HepG2 (cell line): ENCODE measurements at regions not wholly inside any gene's neighbourhood (a gene's known extent, or its start where the extent isn't known, plus 50 kb on each side); places are given as distances from the start of the nearest gene placed in this dataset.

Experiments used
- BATF2 ChIP-seq: sonication (generic); formaldehyde crosslinking; IDR thresholded peaks from 2 replicates; pipeline ENCODE4 v1.8.0; 2022; ENCODE audit warnings: mild to moderate bottlenecking, missing genetic modification reagents, moderate library complexity
- HDAC2 ChIP-seq: sonication (generic); formaldehyde crosslinking; IDR thresholded peaks from 2 replicates; pipeline ENCODE4 v1.4.0; 2020; ENCODE audit warnings: missing genetic modification reagents
- HNRNPLL ChIP-seq: fragments of 200-400 bp; formaldehyde crosslinking; IDR thresholded peaks from 2 replicates; pipeline ENCODE4 v1.6.1; 2017; ENCODE audit warnings: mild to moderate bottlenecking, low read depth, low read length; ENCODE audit not compliant: poor library complexity, severe bottlenecking
- HOXA5 ChIP-seq: sonication (generic); formaldehyde crosslinking; IDR thresholded peaks from 2 replicates; pipeline ENCODE4 v1.4.0; 2020; ENCODE audit warnings: missing genetic modification reagents
- KAT8 ChIP-seq: IDR thresholded peaks from 2 replicates; pipeline ENCODE4 v1.6.1; 2016; ENCODE audit warnings: missing genetic modification reagents, missing compliant biosample characterization
- KDM3A ChIP-seq: IDR thresholded peaks from 2 replicates; pipeline ENCODE4 v1.6.1; 2018; ENCODE audit warnings: low read depth, missing compliant biosample characterization
- KLF16 ChIP-seq, 2 experiments: sonication (generic) in 1 of 2; formaldehyde crosslinking in 1 of 2; IDR thresholded peaks; 2 replicates each; pipeline versions ENCODE4 v1.6.1 to v1.8.0; 2016 to 2023; ENCODE audit warnings: missing genetic modification reagents in 2 of 2, missing compliant biosample characterization in 1 of 2
- MAX ChIP-seq: IDR thresholded peaks from 2 replicates; pipeline ENCODE4 v1.6.1; 2012; ENCODE audit warnings: inconsistent platforms
- SIN3B ChIP-seq: fragments of 150-350 bp; IDR thresholded peaks from 2 replicates; pipeline ENCODE4 v1.6.1; 2014; ENCODE audit warnings: low read length
- ZMYM3 ChIP-seq: sonication (generic); formaldehyde crosslinking; IDR thresholded peaks from 2 replicates; pipeline ENCODE4 v1.5.1; 2020; ENCODE audit warnings: mild to moderate bottlenecking, missing genetic modification reagents
- ZNF230 ChIP-seq: sonication (generic); formaldehyde crosslinking; IDR thresholded peaks from 2 replicates; pipeline ENCODE4 v1.4.0; 2020; ENCODE audit warnings: mild to moderate bottlenecking, missing genetic modification reagents
- ZNF263 ChIP-seq: sonication (generic); formaldehyde crosslinking; IDR thresholded peaks from 2 replicates; pipeline ENCODE4 v1.4.0; 2020; ENCODE audit warnings: missing genetic modification reagents
- ZNF562 ChIP-seq: sonication (generic); formaldehyde crosslinking; IDR thresholded peaks from 2 replicates; pipeline ENCODE4 v1.8.0; 2022; ENCODE audit warnings: missing genetic modification reagents, borderline replicate concordance
- ZNF746 ChIP-seq: sonication (generic); formaldehyde crosslinking; IDR thresholded peaks from 2 replicates; pipeline ENCODE4 v1.8.0; 2022; ENCODE audit warnings: mild to moderate bottlenecking, missing genetic modification reagents
- ZNF816 ChIP-seq: sonication (generic); formaldehyde crosslinking; IDR thresholded peaks from 2 replicates; pipeline ENCODE4 v1.8.0; 2022; ENCODE audit warnings: missing genetic modification reagents, mild to moderate bottlenecking, borderline replicate concordance
- TF ChIP-seq, protein P1 (sequence below): sonication (generic); formaldehyde crosslinking; IDR thresholded peaks from 2 replicates; pipeline ENCODE4 v1.5.1; 2020; ENCODE audit warnings: missing genetic modification reagents, mild to moderate bottlenecking, borderline replicate concordance
- TF ChIP-seq, protein P2 (sequence below): sonication (generic); formaldehyde crosslinking; IDR thresholded peaks from 2 replicates; pipeline ENCODE4 v1.5.1; 2020; ENCODE audit warnings: mild to moderate bottlenecking, missing genetic modification reagents, borderline replicate concordance
- TF ChIP-seq, protein P3 (sequence below): IDR thresholded peaks from 2 replicates; pipeline ENCODE4 v1.6.1; 2012; ENCODE audit warnings: low read length, improper control_type of control experiment

GRCh38 chr9:129459547-129460322 is 161.2 kb downstream of the C9orf50 start (continued):
- TF ChIP-seq, protein P1, sequence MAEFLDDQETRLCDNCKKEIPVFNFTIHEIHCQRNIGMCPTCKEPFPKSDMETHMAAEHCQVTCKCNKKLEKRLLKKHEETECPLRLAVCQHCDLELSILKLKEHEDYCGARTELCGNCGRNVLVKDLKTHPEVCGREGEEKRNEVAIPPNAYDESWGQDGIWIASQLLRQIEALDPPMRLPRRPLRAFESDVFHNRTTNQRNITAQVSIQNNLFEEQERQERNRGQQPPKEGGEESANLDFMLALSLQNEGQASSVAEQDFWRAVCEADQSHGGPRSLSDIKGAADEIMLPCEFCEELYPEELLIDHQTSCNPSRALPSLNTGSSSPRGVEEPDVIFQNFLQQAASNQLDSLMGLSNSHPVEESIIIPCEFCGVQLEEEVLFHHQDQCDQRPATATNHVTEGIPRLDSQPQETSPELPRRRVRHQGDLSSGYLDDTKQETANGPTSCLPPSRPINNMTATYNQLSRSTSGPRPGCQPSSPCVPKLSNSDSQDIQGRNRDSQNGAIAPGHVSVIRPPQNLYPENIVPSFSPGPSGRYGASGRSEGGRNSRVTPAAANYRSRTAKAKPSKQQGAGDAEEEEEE (CRISPR knock-in tag): no peak
- 0 out of 2 replicates have a peak, but pooled peaks have one; percentile 19 for TF ChIP-seq MAX
- TF ChIP-seq ZNF263 (CRISPR knock-in tag): peak; percentile 95
- TF ChIP-seq, protein P2, sequence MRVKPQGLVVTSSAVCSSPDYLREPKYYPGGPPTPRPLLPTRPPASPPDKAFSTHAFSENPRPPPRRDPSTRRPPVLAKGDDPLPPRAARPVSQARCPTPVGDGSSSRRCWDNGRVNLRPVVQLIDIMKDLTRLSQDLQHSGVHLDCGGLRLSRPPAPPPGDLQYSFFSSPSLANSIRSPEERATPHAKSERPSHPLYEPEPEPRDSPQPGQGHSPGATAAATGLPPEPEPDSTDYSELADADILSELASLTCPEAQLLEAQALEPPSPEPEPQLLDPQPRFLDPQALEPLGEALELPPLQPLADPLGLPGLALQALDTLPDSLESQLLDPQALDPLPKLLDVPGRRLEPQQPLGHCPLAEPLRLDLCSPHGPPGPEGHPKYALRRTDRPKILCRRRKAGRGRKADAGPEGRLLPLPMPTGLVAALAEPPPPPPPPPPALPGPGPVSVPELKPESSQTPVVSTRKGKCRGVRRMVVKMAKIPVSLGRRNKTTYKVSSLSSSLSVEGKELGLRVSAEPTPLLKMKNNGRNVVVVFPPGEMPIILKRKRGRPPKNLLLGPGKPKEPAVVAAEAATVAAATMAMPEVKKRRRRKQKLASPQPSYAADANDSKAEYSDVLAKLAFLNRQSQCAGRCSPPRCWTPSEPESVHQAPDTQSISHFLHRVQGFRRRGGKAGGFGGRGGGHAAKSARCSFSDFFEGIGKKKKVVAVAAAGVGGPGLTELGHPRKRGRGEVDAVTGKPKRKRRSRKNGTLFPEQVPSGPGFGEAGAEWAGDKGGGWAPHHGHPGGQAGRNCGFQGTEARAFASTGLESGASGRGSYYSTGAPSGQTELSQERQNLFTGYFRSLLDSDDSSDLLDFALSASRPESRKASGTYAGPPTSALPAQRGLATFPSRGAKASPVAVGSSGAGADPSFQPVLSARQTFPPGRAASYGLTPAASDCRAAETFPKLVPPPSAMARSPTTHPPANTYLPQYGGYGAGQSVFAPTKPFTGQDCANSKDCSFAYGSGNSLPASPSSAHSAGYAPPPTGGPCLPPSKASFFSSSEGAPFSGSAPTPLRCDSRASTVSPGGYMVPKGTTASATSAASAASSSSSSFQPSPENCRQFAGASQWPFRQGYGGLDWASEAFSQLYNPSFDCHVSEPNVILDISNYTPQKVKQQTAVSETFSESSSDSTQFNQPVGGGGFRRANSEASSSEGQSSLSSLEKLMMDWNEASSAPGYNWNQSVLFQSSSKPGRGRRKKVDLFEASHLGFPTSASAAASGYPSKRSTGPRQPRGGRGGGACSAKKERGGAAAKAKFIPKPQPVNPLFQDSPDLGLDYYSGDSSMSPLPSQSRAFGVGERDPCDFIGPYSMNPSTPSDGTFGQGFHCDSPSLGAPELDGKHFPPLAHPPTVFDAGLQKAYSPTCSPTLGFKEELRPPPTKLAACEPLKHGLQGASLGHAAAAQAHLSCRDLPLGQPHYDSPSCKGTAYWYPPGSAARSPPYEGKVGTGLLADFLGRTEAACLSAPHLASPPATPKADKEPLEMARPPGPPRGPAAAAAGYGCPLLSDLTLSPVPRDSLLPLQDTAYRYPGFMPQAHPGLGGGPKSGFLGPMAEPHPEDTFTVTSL: no peak
- TF ChIP-seq BATF2: no peak
- no peak for TF ChIP-seq KAT8 (CRISPR knock-in tag)
- TF ChIP-seq HOXA5 (CRISPR knock-in tag): 0 out of 2 replicates have a peak, but pooled peaks have one; percentile 13
- peak; percentile 8 for TF ChIP-seq HNRNPLL
- TF ChIP-seq ZMYM3 (CRISPR knock-in tag): peak; percentile 88
- TF ChIP-seq ZNF230 (CRISPR knock-in tag): peak; percentile 52; the same call in 1 of the 2 replicates
- no peak for TF ChIP-seq SIN3B
- no peak for TF ChIP-seq ZNF562
- TF ChIP-seq KLF16 (CRISPR knock-in tag; IDR thresholded peaks at IDR 0.05): no peak
- TF ChIP-seq ZNF816: peak; percentile 4; the same call in 1 of the 2 replicates
- peak; percentile 42 for TF ChIP-seq HDAC2 (CRISPR knock-in tag)
- TF ChIP-seq ZNF746 (CRISPR knock-in tag): 0 out of 2 replicates have a peak, but pooled peaks have one; percentile 62
- no peak for TF ChIP-seq KDM3A
- TF ChIP-seq, protein P3, sequence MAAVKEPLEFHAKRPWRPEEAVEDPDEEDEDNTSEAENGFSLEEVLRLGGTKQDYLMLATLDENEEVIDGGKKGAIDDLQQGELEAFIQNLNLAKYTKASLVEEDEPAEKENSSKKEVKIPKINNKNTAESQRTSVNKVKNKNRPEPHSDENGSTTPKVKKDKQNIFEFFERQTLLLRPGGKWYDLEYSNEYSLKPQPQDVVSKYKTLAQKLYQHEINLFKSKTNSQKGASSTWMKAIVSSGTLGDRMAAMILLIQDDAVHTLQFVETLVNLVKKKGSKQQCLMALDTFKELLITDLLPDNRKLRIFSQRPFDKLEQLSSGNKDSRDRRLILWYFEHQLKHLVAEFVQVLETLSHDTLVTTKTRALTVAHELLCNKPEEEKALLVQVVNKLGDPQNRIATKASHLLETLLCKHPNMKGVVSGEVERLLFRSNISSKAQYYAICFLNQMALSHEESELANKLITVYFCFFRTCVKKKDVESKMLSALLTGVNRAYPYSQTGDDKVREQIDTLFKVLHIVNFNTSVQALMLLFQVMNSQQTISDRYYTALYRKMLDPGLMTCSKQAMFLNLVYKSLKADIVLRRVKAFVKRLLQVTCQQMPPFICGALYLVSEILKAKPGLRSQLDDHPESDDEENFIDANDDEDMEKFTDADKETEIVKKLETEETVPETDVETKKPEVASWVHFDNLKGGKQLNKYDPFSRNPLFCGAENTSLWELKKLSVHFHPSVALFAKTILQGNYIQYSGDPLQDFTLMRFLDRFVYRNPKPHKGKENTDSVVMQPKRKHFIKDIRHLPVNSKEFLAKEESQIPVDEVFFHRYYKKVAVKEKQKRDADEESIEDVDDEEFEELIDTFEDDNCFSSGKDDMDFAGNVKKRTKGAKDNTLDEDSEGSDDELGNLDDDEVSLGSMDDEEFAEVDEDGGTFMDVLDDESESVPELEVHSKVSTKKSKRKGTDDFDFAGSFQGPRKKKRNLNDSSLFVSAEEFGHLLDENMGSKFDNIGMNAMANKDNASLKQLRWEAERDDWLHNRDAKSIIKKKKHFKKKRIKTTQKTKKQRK: no peak
